Stimulated activated CD8-positive, alpha-beta memory T cell treated with anti-CD3 and anti-CD28 coated beads, Interleukin-7, amount 100 ng/mL, for 1 hour (primary cell): ENCODE measurements at regions not wholly inside any gene's neighbourhood (a gene's known extent, or its start where the extent isn't known, plus 50 kb on each side); places are given as distances from the start of the nearest gene placed in this dataset.
"Not testable (repeated sequence)": the region's sequence is repeated elsewhere in the genome, so short reads cannot be mapped to it uniquely, and the experiment has no call there.

ENCODE experiments used
- DNase-seq, 2 donors: peaks; one replicate each; pipeline ENCODE4 v3.0.0-alpha.2; 2020; ENCODE audit warnings: low read depth in 2 of 2

DNA sequence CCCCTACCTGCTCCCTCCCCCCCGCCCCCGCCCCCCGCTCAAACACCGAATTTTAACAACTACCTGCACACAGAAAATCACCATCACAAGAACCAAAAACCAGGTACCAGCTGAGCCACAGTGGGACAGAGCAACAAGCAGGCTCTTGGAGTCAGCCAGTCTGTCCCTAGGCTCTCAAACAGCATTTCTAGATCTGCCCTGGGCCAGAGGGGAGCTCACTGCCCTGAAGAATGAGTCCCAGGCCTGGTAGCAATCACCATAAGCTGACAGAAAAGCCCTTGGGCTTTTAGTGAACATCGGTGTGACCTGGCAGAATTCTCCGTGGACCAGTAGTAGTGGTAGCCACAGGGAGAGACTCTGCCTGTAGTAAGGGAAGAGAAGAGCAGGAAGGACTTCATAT, 58.3 kb downstream of the C11orf87 start:
- no peak for DNase-seq

DNA sequence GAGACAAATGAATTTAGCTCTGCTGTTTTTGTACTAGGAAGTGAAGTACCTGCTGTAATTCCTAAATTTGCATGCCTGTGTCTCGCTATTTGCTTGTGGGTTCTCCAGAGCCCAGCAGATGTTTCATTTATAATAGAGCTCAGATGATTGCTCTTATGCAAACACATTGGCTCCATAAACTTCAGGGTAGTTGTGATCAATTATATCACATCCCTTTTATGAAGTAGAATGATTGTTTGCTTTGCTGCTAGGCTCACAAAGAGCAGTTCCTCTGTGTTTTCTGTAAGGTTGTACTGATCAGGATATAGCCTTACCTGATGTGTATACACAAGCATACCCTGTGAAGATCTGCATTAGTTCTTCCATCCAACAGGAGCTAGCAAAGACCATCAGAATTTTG, 64.1 kb downstream of the C11orf87 start:
- DNase-seq: no peak

DNA sequence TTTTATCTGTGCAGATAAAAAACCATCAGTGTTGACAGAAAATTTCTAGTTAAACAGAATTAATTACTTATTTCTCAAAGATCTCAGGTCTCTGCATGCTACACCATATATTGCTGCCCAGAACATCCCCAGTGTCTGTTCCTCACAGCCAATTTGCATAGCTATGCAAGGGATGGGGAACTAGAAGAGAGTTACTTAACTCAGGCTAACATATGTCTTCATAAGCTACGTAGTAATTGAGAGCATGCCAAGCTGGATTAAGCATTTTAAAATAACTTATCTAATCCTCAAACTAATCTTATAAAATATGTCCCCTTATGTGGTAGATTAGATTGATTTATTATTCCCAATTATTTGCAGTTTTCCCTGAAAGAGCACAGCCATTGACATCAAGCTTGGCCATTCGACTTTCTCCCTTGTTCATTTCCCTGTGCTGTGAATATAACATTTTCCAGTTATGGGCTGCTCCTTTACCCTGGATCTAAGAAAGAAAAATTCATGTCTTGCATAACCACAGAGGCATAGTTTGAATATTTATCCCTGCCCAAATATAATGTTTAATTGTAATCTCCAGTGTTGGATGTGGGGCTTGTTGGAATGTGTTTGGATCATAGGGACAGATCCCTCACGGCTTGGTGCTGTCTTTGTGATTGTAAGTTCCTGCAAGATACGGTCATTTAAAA, 69.1 kb downstream of the C11orf87 start:
- no peak for DNase-seq

DNA sequence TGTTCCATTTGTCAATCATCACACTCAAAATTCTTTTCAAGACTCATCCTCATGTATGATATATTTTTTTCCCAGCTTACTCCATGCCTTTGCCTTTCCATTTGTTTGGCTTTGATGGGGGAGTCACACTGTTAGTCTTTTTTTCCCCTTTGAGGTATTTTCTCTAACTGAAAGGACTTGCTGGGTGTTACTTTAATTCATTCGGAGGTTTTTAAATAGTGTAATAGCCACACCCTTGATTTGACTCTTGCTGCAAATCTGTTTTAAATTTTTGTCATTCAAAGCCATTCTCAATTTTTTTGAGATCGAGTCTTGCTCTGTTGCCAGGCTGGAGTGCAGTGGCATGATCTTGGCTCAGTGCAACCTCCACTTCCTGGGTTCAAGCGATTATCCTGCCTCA, 84.1 kb downstream of the C11orf87 start:
- DNase-seq: no peak

DNA sequence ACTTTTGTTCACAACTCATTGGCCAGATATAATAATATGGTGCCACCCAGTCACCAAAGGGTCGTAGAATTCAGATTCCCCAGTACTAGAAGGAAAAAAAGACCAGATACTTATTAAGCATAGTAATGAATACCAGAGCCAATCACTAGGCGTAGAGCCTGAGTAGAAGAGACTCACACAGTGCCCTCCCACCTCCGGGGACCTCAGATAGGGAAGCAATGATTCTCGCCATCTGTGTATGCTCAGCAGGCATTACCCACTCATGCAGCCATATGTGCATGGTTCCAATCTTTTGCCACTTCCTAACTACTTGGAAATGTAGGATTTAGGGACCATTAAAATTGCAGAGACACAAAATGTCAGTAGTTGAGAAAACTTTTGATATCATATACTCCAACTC, 85.3 kb downstream of the C11orf87 start:
- DNase-seq: no peak

DNA sequence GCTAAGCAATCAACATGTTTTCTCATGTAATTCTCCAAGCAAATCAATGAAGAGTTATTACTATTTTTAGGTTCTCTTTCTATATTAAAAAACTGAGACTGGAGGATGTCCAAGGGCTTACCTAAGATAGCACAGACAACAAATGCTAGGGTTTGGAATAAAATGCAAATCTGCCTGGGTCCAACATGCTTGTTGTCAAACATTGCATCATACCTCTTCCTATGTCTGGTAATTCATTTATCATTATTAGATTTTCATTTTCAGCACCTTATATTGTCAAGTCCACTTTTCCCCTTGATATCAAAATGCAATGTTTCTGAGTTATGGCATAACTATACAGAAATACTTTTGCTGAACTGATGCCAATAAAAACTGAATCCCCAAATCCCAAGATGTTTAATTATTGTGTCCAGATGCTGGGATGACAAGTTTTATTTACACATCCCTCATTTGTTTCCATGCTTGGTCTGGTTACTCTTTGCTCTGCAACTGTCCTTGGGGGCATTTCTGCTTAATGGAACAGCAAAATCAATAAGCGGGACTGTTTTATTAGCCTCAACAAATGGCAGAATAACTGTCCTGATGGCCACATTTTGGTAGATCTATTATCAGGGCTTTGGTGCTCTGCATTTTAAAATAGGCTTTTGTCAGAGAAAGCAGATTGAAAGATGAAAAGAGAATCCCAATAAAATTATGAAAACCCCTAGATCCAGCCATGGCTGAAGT, 86.0 kb downstream of the C11orf87 start:
- no peak for DNase-seq

DNA sequence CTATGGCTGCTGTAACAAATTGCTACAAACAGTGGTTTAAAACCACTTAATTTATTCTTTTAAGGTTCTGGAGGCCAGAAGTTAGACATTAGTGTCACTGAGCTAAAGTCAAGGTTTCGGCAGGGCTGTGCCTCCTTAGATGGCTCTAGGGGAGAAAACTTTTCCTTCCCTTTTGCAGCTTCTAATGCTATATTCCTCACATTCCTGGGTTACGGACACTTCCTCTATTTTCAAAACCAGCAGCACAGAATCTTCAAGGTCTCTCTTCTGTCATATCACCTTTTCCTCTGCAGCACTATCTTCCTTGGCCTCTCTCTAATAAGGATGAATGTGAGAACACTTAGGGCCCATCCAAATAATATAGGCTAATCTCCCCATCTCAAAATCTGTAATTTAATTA, 87.0 kb downstream of the C11orf87 start:
- DNase-seq: no peak

DNA sequence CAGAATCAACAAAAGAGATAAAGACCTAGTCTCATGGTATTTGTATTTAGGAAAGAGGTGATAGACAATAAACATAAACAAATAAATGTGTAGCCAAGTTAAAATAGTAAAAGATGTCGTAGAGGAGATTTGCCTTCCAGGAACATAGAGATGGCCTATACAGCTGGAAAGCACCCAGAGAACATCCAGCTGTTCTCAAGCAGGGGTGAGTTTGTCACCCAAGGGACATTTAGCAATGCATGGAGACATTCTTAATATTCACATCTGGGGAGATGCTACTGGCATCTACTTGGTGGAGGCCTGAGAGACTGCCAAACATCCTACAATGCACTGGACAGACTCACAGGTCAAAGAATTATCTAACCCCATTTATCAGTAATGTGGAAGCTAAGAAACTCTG, 88.3 kb downstream of the C11orf87 start:
- no peak for DNase-seq

DNA sequence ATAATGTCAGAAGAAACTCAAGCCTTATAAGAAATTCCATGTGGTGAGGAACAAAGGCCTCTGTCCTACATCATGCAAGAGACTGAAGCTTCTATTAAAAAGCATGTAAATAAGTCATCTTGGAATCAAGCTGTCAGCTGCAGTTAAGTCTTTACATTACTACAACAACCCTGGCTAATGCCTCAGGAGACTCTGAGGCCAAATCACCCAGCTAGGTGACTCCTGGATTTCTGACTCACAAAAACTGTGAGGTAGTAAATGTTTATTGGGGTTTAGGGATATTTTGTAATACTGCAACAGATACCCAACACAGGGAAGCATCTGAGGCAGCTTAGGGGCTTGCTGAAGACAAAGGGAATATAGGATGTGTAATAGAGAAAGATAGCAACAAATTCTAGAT, 89.6 kb downstream of the C11orf87 start:
- DNase-seq: no peak

DNA sequence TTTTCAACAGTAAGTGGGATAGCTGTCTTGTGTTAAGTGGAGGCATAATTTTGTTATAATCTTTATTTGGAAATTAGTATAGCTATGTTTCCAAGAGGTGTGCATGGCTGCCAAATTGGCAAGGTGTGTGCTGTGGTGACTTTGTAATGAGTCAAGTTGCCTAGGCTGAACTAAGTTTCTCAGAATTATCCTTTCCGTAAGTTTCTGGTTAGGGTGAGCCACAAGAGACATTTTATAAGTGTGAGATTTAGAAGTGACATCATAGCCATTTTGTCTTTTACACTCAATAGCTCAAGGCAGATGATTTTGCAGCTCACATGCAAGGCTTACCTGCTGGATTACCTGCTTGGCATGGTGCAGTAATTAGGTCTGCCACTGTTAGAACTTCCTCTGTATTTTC, 90.3 kb downstream of the C11orf87 start:
- no peak for DNase-seq

DNA sequence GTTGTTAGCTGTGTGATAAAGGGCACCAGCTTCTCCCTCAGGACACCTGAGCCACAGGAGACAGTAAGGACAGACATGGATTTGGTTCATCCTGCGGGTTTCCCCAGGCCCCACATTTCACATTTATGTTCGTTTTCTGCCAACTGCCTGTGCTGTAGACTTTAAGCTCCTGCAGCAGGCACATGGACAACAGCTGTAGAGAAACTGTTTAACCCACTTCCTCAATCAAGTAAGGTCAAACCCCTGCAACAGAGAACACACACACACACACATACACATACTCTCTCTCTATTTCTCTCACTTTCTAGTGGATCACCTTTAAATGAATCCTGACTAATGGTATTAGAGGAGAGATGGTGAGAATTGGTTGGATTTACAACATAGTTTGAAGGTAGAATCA, 90.7 kb downstream of the C11orf87 start:
- DNase-seq: no peak

DNA sequence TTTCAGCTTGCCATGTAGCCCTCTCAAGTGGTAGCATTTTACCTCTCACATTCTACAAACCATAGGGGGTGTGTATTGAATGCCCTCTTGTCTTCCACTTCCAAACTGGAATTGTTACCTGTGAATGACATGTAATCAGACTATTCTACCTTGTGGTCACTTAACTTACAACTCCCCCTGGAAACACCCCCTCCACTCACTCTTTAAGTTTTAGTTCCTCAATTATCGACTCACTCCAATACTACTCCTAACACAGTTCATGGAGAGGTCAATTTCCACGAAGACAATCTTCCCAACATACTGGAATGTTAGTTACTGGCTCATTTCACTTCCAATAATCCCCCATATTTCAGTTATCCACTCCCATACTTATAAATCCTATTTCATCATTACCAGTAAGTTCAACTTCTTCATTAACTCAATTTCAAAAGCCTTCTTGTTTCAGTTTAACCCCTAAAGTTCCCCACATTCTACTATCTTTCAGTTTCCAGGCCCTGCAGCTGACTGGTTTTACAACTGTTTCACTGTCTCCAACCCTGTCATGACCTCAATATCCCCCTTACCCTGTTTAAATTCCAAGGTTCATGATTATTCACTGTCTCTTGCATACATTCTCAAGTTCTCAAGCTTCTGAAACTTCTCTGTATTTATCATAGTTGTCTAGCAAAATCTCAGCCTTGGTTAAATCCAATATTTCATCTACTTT, 92.5 kb downstream of the C11orf87 start:
- DNase-seq: no peak

DNA sequence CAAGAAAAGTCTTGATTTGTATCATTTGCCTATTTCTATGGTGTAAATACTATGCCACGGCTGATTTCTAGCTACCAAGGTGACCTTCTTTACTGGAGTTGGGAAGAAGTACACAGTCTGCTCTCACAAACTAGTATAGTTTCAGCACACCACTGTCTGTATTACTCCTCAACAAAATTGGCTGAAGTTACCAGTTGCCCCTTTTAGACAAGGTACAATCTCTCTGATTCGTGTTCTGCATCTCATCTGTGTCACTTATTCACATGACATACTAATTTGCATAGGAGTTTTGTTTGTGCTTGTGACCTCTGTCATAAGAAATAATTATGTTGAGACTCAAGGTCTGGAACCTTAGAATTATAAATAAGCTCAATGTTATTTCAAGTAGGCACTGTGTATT, 97.3 kb downstream of the C11orf87 start:
- DNase-seq: no peak

DNA sequence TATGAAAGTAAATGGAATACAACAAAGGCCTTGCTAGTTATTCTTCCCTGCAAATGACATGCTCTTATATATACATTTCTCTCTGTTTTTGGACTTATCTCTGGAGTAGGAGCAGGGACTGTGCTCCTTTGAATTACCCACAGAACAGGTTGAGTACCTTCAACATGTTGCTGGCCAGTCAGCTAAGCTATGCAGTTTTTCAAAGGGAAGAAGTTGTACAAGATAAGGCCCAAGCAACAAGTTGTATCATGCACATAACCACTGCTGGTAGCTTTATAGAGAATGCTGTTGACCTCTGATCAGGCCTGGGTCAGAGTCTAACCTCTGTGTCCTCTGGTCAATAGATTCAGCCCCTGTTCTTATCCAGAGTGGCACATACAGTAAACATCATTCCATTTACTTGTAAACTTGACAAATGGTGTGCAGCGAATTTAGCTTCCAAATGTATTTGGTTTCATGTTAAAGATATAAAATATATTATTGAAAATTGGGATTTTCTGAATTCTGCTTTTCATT, 99.6 kb downstream of the C11orf87 start:
- no peak for DNase-seq

DNA sequence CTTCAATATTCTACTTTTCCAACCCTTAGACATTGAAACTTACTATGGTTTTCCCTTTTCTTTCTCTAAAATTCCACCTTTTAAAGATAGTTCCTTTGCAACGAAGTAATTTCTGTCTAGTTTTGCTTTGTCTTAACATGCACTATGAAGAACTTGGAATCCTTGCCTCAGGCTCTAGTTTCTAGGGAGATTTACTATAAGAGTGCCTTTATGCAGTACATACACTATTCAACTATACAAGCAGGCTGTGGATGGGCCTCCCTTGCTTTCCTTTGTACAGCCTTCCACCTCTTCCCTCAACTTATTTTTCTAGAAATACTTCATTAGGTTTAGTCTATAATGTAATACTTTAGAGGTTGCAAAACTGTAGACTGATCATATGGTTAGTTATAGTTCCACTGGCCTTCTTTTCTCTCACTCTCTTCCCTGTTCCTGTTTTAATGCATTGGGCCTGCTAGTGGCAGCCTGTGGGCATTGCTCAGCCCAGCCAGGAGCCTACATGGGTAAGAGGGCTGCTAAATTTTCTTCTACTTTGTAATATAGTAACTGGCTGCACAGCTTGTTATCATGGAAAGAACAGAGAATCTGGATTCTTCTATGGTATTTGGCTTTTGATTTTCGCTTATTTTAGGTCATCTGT, 100.2 kb downstream of the C11orf87 start:
- DNase-seq: no peak

DNA sequence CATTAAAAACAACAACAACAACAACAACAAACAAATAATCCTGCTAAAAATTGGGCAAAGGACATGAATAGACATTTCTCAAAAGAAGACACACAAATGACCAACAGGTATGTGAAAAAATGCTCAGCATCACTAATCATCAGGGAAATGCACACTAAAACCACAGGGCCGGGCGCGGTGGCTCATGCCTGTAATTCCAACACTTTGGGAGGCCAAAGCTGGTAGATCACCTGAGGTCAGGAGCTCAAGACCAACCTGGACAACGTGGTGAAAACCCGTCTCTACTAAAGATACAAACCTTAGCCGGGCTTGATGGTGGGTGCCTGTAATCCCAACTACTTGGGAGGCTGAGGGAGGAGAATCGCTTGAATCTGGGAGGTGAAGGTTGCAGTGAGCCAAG, 103.6 kb downstream of the C11orf87 start:
- DNase-seq: not testable (repeated sequence)

DNA sequence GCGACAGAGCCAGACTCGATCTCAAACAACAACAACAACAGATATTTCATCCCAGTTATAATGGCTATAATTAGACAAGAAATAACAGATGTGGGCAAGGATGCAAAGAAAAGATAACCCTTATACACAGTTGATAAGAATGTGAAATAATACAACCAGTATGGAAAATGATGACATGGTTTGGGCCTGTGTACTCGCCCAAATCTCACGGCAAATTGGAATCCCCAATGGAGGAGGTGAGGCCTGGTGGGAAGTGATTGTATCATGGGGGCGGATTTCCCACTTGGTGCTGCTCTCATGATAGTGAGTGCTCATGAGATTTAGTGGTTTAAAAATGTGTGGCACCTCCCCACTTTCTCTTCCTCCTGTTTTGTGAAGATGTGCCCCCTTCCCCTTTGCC, 104.1 kb downstream of the C11orf87 start:
- no peak for DNase-seq

DNA sequence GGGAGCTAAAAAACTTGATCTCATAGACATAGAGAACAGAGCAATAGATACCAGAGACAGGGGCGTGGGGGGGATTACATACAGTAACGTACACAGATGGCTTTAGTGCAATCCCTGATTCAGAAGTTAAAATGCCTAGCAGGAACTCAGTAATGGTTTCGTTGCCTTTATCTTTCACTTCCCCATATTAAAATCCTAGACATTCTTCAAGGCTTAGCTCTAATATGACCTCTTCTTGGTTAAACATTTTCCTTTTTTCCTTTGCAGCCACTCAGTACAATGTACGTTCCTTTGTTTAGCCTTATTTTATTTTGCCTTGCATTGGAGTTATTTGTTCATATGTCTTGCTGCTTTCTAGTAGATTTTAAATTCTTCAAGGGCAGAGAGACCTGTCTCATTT, 104.9 kb downstream of the C11orf87 start:
- DNase-seq: no peak

DNA sequence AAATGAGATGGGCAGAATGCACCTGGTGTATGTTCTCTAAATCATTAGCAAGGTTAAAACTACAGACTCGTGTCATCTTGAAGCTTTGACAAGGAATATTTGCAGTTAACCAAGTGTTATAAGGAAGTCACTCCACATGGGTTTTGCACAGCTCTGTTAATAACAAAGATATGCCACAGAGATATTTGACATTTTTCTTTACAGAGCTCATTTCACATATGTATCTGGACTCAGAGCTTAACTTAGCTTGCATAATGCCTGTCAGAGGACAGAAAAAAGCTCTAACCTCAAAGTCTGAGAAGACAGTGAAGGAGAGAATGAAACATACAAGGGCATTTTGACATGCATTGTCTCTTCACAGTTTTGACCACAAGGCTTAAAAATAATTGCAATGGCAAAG, 105.5 kb downstream of the C11orf87 start:
- no peak for DNase-seq

DNA sequence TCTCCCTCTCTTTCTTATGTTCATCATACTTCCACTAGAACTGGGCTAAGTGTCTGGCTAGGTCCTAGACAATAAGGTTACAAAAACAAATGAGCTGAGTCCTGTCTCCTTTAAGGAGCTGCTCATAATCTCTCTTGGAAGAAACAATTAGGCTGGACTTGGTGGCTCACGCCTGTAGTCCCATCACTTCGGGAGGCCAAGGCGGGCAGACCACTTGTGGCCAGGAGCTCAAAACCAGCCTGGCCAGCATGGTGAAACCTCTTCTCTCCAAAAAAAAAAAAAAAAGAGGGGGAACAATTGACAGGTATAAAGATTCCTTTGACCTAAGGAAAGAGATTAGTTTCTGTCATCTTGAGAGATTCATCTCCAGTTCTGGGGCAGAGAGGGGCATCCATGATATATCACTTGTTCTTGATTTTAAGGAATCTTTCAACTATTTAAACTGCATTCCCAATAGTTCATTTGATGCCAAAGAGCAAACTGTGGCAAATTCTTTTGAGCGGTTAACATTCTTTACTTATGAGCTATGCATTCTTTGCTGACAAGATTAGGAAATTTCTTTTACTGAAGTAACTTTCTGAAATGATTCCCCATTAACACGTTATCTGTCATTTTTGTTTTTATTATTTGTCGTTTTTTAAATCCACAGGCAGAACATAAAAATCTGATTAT, 125.5 kb downstream of the C11orf87 start:
- no peak for DNase-seq

DNA sequence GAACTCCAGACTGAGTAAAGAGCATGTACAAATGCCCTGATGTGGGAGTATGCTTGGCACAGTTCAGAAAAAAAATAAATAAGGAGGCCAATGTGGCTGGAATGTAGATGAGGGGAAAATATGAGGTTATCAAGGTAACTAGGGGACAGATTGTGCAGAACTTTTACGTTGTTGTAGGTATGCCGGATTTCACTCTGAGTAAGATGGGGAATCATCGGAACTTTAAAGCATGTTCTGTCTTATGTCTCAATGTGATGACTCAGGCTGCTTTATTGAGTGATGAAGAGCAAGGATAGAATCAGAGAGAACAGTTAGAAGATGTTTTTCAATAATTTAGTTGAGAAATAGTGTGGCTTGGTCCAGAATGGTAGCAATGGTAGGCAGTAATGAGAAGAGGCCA, 130.4 kb downstream of the C11orf87 start:
- no peak for DNase-seq

DNA sequence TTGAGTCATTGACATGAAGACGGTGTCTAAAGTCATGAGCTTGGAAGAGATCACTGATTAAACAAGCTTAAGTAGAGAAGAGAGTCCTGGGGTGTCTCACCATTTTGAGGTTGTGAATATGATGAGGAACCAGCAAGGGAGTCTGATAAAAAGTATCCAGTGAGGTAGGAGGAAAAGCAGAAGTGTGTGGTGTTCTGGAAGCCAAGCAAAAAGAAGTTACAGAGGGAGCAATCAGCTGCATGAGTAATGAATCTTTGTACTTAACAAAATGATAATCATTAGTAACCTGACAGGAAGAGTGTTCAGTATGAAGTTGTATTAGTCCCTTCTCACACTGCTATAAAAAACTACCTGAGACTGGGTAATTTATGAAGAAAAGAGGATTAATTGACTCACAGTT, 131.3 kb downstream of the C11orf87 start:
- no peak for DNase-seq
